Activated T-cell treated with anti-CD3 and anti-CD28 coated beads, Interleukin-2, amount 50 U/mL, for 72 hours (primary cell): ENCODE measurements at regions not wholly inside any gene's neighbourhood (a gene's known extent, or its start where the extent isn't known, plus 50 kb on each side); places are given as distances from the start of the nearest gene placed in this dataset.
"Not testable (repeated sequence)": the region's sequence is repeated elsewhere in the genome, so short reads cannot be mapped to it uniquely, and the experiment has no call there.

Experiments used
- ATAC-seq, 2 donors: fragments of 150-1000 bp; cut with Tn5 transposase; replicated peaks in 1 of 2; 2 replicates each; pipeline ENCODE4 v1.10.0; 2021; ENCODE audit warnings: moderate library complexity in 2 of 2, mild to moderate bottlenecking in 1 of 2
- DNase-seq, 2 donors: peaks; one replicate each; pipeline ENCODE4 v3.0.0; 2021 to 2022; ENCODE audit warnings: mixed read lengths in 1 of 2
- H3K27ac Mint-ChIP-seq: one replicate; pipeline ENCODE4 v1.8.0; 2022; ENCODE audit warnings: mild to moderate bottlenecking, moderate library complexity, mixed read lengths
- H3K27me3 Mint-ChIP-seq: one replicate; pipeline ENCODE4 v1.8.0; 2022; ENCODE audit warnings: low read depth, mixed read lengths
- H3K36me3 Mint-ChIP-seq, 2 donors: one replicate each; pipeline ENCODE4 v1.8.0; 2022; ENCODE audit warnings: mixed read lengths in 2 of 2, mild to moderate bottlenecking in 1 of 2; ENCODE audit not compliant: insufficient read depth in 2 of 2
- H3K4me1 Mint-ChIP-seq: one replicate; pipeline ENCODE4 v1.8.0; 2022; ENCODE audit warnings: low read depth, mixed read lengths
- H3K4me3 Mint-ChIP-seq, 2 donors: one replicate each; pipeline ENCODE4 v1.8.0; 2022; ENCODE audit warnings: mild to moderate bottlenecking in 2 of 2, mixed read lengths in 2 of 2, moderate library complexity in 2 of 2
- H3K9me3 Mint-ChIP-seq, 2 donors: one replicate each; pipeline ENCODE4 v1.8.0; 2022; ENCODE audit warnings: mixed read lengths in 2 of 2

GRCh38 chr7:54259185-54259584 lies 283.0 kb upstream of the VSTM2A start:
- Mint-ChIP-seq H3K4me3 (no peak overlapping the region), H3K36me3 (no peaks in the 10 kb centered on the region), H3K27ac (no peak overlapping the region), H3K4me1 (no peaks in the 10 kb centered on the region), H3K27me3 (no peaks in the 10 kb centered on the region), H3K9me3 (peaks cover 8 to 9% of the 10 kb centered on the region in 2 donors)
- ATAC-seq (no peak), DNase-seq (no peak)

DNA sequence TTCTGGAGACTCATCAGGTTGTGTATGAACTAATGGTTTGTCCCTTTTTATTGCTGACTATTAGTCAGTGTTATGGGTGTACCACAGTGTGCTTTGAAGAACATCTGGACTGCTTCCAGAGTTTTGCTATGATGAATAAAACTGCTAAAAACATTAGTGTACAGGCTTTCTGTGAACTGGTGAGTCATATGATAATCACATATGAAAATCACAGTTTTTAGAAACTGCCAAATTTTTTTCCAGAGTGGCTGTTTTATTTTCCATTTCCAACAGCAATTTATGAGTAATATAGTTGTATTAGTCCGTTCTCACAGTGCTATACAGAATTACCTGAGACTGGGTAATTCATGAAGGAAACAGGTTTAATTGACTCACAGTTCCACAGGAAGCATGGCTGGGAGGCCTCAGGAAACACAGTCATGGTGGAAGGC lies 281.2 kb upstream of the VSTM2A start:
- Mint-ChIP-seq H3K36me3 (no peaks in the 10 kb centered on the region), H3K9me3 (peaks cover 9 to 14% of the 10 kb centered on the region in 2 donors), H3K27ac (no peak overlapping the region), H3K4me1 (no peaks in the 10 kb centered on the region), H3K27me3 (no peaks in the 10 kb centered on the region), H3K4me3 (no peak overlapping the region)
- ATAC-seq, result no peak
- DNase-seq, result no peak

- Mint-ChIP-seq H3K4me3 (no peak overlapping the region), H3K36me3 (peaks cover 0 to 1% of the 10 kb centered on the region in 2 donors), H3K4me1 (no peaks in the 10 kb centered on the region), H3K27ac (no peak overlapping the region), H3K9me3 (peaks cover 9 to 16% of the 10 kb centered on the region in 2 donors), H3K27me3 (no peaks in the 10 kb centered on the region)
- DNase-seq (no peak), ATAC-seq (no peak)
Observed at GRCh38 chr7:54278847-54279246, 263.3 kb upstream of the VSTM2A start.

GRCh38 chr7:54292171-54292925 lies 249.8 kb upstream of the VSTM2A start:
- Mint-ChIP-seq H3K4me1 (no peaks in the 10 kb centered on the region), H3K27ac (no peak overlapping the region), H3K27me3 (no peaks in the 10 kb centered on the region), H3K4me3 (no peak overlapping the region), H3K36me3 (no peaks in the 10 kb centered on the region), H3K9me3 (peaks cover 2 to 15% of the 10 kb centered on the region in 2 donors)
- DNase-seq (no peak), ATAC-seq (no peak)

DNA sequence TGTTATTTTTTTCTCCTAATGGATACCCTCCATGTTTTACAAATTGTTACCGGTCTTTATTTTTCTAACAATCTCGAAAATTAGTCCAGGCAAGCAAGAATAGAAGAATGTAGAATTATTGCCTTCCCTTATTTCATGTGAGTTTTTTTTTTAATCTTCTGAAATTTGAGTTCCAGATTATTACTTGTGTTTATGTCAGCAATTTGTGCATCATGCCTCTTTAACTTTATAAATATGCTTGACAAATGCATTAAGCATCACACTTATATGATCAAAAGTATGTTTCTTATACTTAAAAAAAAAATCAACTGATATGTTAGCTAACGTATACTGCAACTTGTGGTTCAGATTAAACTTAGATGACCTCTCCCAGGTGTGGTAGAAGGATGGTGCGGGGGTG lies 242.7 kb upstream of the VSTM2A start:
- Mint-ChIP-seq H3K27me3 (no peaks in the 10 kb centered on the region), H3K36me3 (peaks cover 0 to 3% of the 10 kb centered on the region in 2 donors), H3K4me3 (no peak overlapping the region), H3K4me1 (no peaks in the 10 kb centered on the region), H3K9me3 (peaks cover 9% of the 10 kb centered on the region in 2 donors), H3K27ac (no peak overlapping the region)
- DNase-seq (no peak), ATAC-seq (no peak)

DNA sequence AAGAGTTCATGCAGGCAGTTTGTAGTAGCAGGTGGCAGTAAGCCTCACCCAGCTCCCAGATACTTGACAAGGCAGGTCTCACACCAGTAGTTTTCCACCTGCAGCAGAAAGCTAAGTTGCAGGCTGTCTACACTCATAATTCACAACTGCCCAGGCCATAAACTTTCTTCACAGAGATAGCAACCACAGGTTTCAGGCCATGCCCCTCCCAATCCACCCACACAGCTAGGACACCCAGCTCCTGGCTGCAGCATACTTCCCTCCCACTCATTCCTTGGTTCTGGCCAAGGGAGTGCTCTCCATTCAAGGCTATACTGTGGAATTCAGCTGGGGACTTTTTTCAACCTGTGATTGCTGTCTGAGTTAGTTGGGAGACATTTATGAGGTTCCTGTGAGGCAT lies 226.2 kb upstream of the VSTM2A start:
- not testable (repeated sequence) for H3K27me3 Mint-ChIP-seq, DNase-seq, H3K9me3 Mint-ChIP-seq, ATAC-seq, H3K36me3 Mint-ChIP-seq, H3K4me3 Mint-ChIP-seq, H3K4me1 Mint-ChIP-seq, H3K27ac Mint-ChIP-seq

- H3K4me3 Mint-ChIP-seq, result no peak overlapping the region
- no peak overlapping the region for H3K27ac Mint-ChIP-seq
Observed at GRCh38 chr7:54326592-54327167, 215.5 kb upstream of the VSTM2A start.

GRCh38 chr7:54330216-54330800 lies 211.9 kb upstream of the VSTM2A start:
- H3K4me3 Mint-ChIP-seq, result no peak overlapping the region
- ATAC-seq, result no peak
- H3K27ac Mint-ChIP-seq, result no peak overlapping the region
- no peak for DNase-seq
- H3K36me3 Mint-ChIP-seq, result no peaks in the 10 kb centered on the region
- H3K4me1 Mint-ChIP-seq, result no peaks in the 10 kb centered on the region
- no peaks in the 10 kb centered on the region for H3K27me3 Mint-ChIP-seq
- H3K9me3 Mint-ChIP-seq, result peaks cover 4 to 10% of the 10 kb centered on the region in 2 donors

More at GRCh38 chr7:54326592-54327167, 215.5 kb upstream of the VSTM2A start:
- Mint-ChIP-seq H3K36me3 (peaks cover 0 to 1% of the 10 kb centered on the region in 2 donors), H3K4me1 (no peaks in the 10 kb centered on the region), H3K27me3 (no peaks in the 10 kb centered on the region), H3K9me3 (peaks cover 8 to 17% of the 10 kb centered on the region in 2 donors)
- DNase-seq (no peak), ATAC-seq (no peak)

DNA sequence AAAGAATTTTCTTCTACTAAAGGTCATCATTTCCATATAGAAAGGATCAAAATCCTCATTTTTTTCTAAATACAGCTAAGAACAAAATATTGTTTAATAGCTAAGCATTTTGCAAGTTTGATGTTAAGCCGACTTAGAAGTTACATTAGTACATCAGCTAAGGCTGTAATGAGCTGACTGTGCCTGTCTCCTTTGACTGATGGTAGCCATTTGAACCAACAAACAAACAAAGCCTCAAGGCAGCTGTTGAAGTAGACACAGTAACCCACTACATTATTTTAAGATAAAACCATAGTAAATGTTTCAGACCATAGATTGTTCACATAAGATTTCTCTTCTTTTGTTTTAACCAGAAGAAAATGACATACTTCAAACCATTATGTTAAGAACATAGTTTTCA lies 210.9 kb upstream of the VSTM2A start:
- H3K9me3 Mint-ChIP-seq, result peaks cover 7 to 13% of the 10 kb centered on the region in 2 donors
- no peak for DNase-seq
- H3K4me1 Mint-ChIP-seq, result no peaks in the 10 kb centered on the region
- ATAC-seq, result no peak
- no peak overlapping the region for H3K27ac Mint-ChIP-seq
- H3K27me3 Mint-ChIP-seq, result no peaks in the 10 kb centered on the region
- no peak overlapping the region for H3K4me3 Mint-ChIP-seq
- no peaks in the 10 kb centered on the region for H3K36me3 Mint-ChIP-seq

DNA sequence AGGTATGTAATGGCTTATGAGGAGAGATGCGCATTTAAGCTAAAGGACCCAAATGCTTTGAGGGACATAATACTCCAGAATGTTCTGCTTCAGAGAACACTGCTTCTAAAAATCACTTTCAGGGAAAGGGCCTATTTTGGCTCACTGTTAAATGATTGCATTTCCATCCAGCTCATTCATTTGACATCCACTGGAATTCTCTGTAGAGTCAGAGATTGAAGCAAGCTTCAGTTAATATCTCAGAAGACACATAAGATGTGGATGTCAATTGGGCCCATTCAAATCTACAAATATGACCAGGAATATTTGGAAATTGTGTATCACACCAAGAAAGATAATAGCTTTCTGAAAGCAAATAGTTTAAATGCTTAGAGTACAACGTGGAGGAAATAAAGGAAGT lies 209.9 kb upstream of the VSTM2A start:
- Mint-ChIP-seq H3K4me3 (no peak overlapping the region), H3K36me3 (no peaks in the 10 kb centered on the region), H3K9me3 (peaks cover 5 to 12% of the 10 kb centered on the region in 2 donors), H3K27ac (no peak overlapping the region), H3K27me3 (no peaks in the 10 kb centered on the region), H3K4me1 (no peaks in the 10 kb centered on the region)
- no peak for DNase-seq
- no peak for ATAC-seq

GRCh38 chr7:54333952-54334351 lies 208.2 kb upstream of the VSTM2A start:
- no peak overlapping the region for H3K4me3 Mint-ChIP-seq
- H3K9me3 Mint-ChIP-seq, result peaks cover 5 to 12% of the 10 kb centered on the region in 2 donors
- ATAC-seq (no peak), DNase-seq (no peak)
- H3K27me3 Mint-ChIP-seq, result no peaks in the 10 kb centered on the region
- H3K36me3 Mint-ChIP-seq, result no peaks in the 10 kb centered on the region
- H3K4me1 Mint-ChIP-seq, result no peaks in the 10 kb centered on the region
- no peak overlapping the region for H3K27ac Mint-ChIP-seq

DNA sequence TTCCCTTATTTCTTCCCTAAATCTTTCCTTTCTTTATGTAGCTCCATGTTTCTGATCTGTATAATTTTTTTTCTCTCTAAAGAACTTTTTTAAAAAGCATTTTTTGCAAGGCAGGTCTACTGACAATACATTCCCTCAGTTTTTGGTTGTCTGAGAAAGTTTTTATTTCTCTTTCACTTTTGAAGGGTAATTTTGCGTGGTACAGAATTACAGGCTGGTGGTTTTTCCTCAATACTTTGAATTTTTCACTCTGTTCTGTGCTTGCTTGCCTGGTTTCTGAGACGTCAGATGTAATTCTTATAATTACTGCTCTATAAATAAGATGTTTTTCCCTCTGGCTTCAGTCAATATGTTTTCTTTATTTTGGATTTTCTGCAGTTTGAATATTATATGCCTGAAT lies 205.4 kb upstream of the VSTM2A start:
- Mint-ChIP-seq H3K4me1 (no peaks in the 10 kb centered on the region), H3K27me3 (no peaks in the 10 kb centered on the region), H3K36me3 (no peaks in the 10 kb centered on the region), H3K9me3 (peaks cover 9% of the 10 kb centered on the region in 2 donors), H3K27ac (no peak overlapping the region), H3K4me3 (no peak overlapping the region)
- DNase-seq (no peak), ATAC-seq (no peak)

- no peak for DNase-seq
- Mint-ChIP-seq H3K27ac (no peak overlapping the region), H3K27me3 (no peaks in the 10 kb centered on the region), H3K9me3 (peaks cover 9% of the 10 kb centered on the region in 2 donors), H3K4me1 (no peaks in the 10 kb centered on the region), H3K36me3 (no peaks in the 10 kb centered on the region), H3K4me3 (no peak overlapping the region)
- ATAC-seq, result no peak
Observed at GRCh38 chr7:54337466-54337865, 204.7 kb upstream of the VSTM2A start.
